HG03066 (cell line): ENCODE measurements at regions not wholly inside any gene's neighbourhood (a gene's known extent, or its start where the extent isn't known, plus 50 kb on each side); places are given as distances from the start of the nearest gene placed in this dataset.
"Not testable (repeated sequence)": the region's sequence is repeated elsewhere in the genome, so short reads cannot be mapped to it uniquely, and the experiment has no call there.

Source experiments
- ATAC-seq: cut with Tn5 transposase; IDR thresholded peaks from one replicate; pipeline ENCODE4 v1.9.1; 2021; ENCODE audit warnings: low read depth; ENCODE audit not compliant: unreplicated experiment

- not testable (repeated sequence) for ATAC-seq
Measured at GRCh38 chr21:13935396-13936032, 275.2 kb downstream of the LIPI start.

- ATAC-seq, result not testable (repeated sequence)
Measured at GRCh38 chr21:13934887-13935342, 275.8 kb downstream of the LIPI start.

- not testable (repeated sequence) for ATAC-seq
Measured at GRCh38 chr21:13923175-13923574, 287.6 kb downstream of the LIPI start.

GRCh38 chr21:13921455-13921854 lies 289.3 kb downstream of the LIPI start:
- ATAC-seq, result not testable (repeated sequence)

GRCh38 chr21:13907385-13907784 lies 297.8 kb downstream of the POTED start:
- ATAC-seq, result not testable (repeated sequence)

- not testable (repeated sequence) for ATAC-seq
Measured at GRCh38 chr21:13896596-13897247, 287.1 kb downstream of the POTED start.

GRCh38 chr21:13893617-13894016 lies 284.0 kb downstream of the POTED start:
- ATAC-seq, result not testable (repeated sequence)

GRCh38 chr21:13893025-13893424 lies 283.4 kb downstream of the POTED start:
- ATAC-seq, result not testable (repeated sequence)

GRCh38 chr21:13892146-13892751 lies 282.7 kb downstream of the POTED start:
- not testable (repeated sequence) for ATAC-seq

GRCh38 chr21:13889176-13889575 lies 279.6 kb downstream of the POTED start:
- not testable (repeated sequence) for ATAC-seq

- not testable (repeated sequence) for ATAC-seq
Measured at GRCh38 chr21:13883641-13884395, 274.2 kb downstream of the POTED start.

- ATAC-seq, result not testable (repeated sequence)
Measured at GRCh38 chr21:13877503-13877902, 267.9 kb downstream of the POTED start.

GRCh38 chr21:13876999-13877398 lies 267.4 kb downstream of the POTED start:
- not testable (repeated sequence) for ATAC-seq

- not testable (repeated sequence) for ATAC-seq
Measured at GRCh38 chr21:13874001-13874400, 264.4 kb downstream of the POTED start.

- no peak for ATAC-seq
Measured at GRCh38 chr21:13854638-13855037, 245.1 kb downstream of the POTED start.

GRCh38 chr21:13850808-13851207 lies 241.2 kb downstream of the POTED start:
- ATAC-seq, result not testable (repeated sequence)

GRCh38 chr21:13849489-13849888 lies 239.9 kb downstream of the POTED start:
- ATAC-seq, result not testable (repeated sequence)

- ATAC-seq, result not testable (repeated sequence)
Measured at GRCh38 chr21:13846718-13847117, 237.1 kb downstream of the POTED start.

GRCh38 chr21:13844574-13844973 lies 235.0 kb downstream of the POTED start:
- ATAC-seq, result not testable (repeated sequence)

GRCh38 chr21:13843081-13843480 lies 233.5 kb downstream of the POTED start:
- not testable (repeated sequence) for ATAC-seq

- ATAC-seq, result not testable (repeated sequence)
Measured at GRCh38 chr21:13827666-13828065, 218.1 kb downstream of the POTED start.
